Calu3 (cell line): ENCODE measurements at regions not wholly inside any gene's neighbourhood (a gene's known extent, or its start where the extent isn't known, plus 50 kb on each side); places are given as distances from the start of the nearest gene placed in this dataset.

ENCODE experiments used
- BruUV-seq: library from RNA; stranded (reverse); fragments of 400-500 nt; replicated peaks from 2 replicates; lab custom pipeline; 2021; lab: Mats Ljungman, UMichigan
- CTCF ChIA-PET: fragments of 300-600 bp; sonication (Branson Sonifier 250); formaldehyde crosslinking; loops from one replicate; lab custom pipeline; 2022; ENCODE audit warnings: antibody characterized with exemption; lab: Charles Lee
- DNase-seq: peaks from one replicate; pipeline ENCODE4 v3.0.0; 2022
- H3K27ac Mint-ChIP-seq: one replicate; pipeline ENCODE4 v1.8.0; 2022; ENCODE audit warnings: mixed read lengths; ENCODE audit not compliant: unreplicated experiment
- H3K27me3 Mint-ChIP-seq: one replicate; pipeline ENCODE4 v1.8.0; 2022; ENCODE audit warnings: mixed read lengths; ENCODE audit not compliant: unreplicated experiment
- H3K36me3 Mint-ChIP-seq: one replicate; pipeline ENCODE4 v1.8.0; 2022; ENCODE audit warnings: mild to moderate bottlenecking, moderate library complexity, mixed read lengths; ENCODE audit not compliant: insufficient read depth, unreplicated experiment
- H3K4me1 Mint-ChIP-seq: one replicate; pipeline ENCODE4 v1.8.0; 2022; ENCODE audit warnings: mild to moderate bottlenecking, low read depth, mixed read lengths; ENCODE audit not compliant: unreplicated experiment
- H3K4me3 Mint-ChIP-seq: one replicate; pipeline ENCODE4 v1.8.0; 2022; ENCODE audit warnings: mild to moderate bottlenecking, low read depth, moderate library complexity, mixed read lengths; ENCODE audit not compliant: unreplicated experiment
- H3K9me3 Mint-ChIP-seq: one replicate; pipeline ENCODE4 v1.8.0; 2022; ENCODE audit warnings: low read depth, mixed read lengths; ENCODE audit not compliant: unreplicated experiment
- intact Hi-C: fragments of 100-400 bp; cut with micrococcal nuclease; formaldehyde crosslinking; loops from one replicate; pipeline ENCODE4 v1.10.0; 2022; ENCODE audit not compliant: unreplicated experiment
- TF ChIP-seq, protein P1 (sequence below): fragments of 200-600 bp; IDR thresholded peaks from one replicate; pipeline ENCODE4 v1.8.0; 2022; ENCODE audit warnings: antibody characterized with exemption; ENCODE audit not compliant: unreplicated experiment

DNA sequence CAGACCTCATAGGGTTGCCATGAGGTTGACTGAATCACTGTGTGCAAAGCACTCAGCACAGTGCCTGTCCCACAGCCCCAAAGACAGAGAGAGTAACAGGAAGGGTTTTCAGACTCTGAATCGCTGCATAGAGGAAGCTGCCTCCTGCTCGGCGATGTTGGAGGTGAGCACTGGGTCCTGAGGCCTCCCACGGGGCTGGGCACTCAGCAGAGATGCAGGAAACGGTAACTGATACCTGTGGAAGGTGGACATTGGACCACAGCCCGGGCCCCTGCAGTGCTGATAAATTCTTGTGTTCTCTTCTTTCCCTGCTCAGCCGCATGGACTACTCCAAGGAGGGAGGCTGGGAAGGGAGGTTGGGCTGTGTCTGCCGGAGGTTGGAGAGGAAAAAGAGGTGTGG lies 389.7 kb downstream of the PTPRU start:
- no TSS peak for BruUV-seq
- Mint-ChIP-seq H3K27ac (no peak overlapping the region), H3K4me3 (no peak overlapping the region), H3K9me3 (no peaks in the 10 kb centered on the region), H3K36me3 (no peaks in the 10 kb centered on the region), H3K4me1 (no peaks in the 10 kb centered on the region), H3K27me3 (peaks cover 63% of the 10 kb centered on the region)
- TF ChIP-seq, protein P1, sequence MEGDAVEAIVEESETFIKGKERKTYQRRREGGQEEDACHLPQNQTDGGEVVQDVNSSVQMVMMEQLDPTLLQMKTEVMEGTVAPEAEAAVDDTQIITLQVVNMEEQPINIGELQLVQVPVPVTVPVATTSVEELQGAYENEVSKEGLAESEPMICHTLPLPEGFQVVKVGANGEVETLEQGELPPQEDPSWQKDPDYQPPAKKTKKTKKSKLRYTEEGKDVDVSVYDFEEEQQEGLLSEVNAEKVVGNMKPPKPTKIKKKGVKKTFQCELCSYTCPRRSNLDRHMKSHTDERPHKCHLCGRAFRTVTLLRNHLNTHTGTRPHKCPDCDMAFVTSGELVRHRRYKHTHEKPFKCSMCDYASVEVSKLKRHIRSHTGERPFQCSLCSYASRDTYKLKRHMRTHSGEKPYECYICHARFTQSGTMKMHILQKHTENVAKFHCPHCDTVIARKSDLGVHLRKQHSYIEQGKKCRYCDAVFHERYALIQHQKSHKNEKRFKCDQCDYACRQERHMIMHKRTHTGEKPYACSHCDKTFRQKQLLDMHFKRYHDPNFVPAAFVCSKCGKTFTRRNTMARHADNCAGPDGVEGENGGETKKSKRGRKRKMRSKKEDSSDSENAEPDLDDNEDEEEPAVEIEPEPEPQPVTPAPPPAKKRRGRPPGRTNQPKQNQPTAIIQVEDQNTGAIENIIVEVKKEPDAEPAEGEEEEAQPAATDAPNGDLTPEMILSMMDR: no peak
- no peak for DNase-seq
- CTCF ChIA-PET: no interaction called here
- intact Hi-C loops: no loop called here

DNA sequence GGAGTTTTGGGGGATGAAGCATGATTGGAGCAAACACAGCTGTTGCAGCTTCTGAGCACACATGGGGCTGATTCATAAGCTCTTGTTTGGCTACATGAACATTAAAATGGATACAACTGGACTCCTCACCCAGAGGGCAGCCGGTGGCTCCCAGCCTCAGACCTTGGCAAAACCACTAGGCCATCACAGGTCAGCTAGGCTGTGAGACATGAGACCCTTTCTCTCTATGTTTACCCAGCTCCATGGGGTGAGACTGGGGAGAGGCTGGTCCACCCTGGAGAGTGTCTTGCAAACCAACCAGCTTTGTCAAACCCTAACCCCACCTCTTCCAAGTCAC lies 388.7 kb downstream of the PTPRU start:
- Mint-ChIP-seq H3K4me3 (no peak overlapping the region), H3K27me3 (peaks cover 53% of the 10 kb centered on the region), H3K4me1 (no peaks in the 10 kb centered on the region), H3K36me3 (no peaks in the 10 kb centered on the region), H3K9me3 (no peaks in the 10 kb centered on the region), H3K27ac (no peak overlapping the region)
- no TSS peak for BruUV-seq
- intact Hi-C loops: no loop called here
- DNase-seq: no peak
- CTCF ChIA-PET: no interaction called here
- TF ChIP-seq, protein P1: no peak

DNA sequence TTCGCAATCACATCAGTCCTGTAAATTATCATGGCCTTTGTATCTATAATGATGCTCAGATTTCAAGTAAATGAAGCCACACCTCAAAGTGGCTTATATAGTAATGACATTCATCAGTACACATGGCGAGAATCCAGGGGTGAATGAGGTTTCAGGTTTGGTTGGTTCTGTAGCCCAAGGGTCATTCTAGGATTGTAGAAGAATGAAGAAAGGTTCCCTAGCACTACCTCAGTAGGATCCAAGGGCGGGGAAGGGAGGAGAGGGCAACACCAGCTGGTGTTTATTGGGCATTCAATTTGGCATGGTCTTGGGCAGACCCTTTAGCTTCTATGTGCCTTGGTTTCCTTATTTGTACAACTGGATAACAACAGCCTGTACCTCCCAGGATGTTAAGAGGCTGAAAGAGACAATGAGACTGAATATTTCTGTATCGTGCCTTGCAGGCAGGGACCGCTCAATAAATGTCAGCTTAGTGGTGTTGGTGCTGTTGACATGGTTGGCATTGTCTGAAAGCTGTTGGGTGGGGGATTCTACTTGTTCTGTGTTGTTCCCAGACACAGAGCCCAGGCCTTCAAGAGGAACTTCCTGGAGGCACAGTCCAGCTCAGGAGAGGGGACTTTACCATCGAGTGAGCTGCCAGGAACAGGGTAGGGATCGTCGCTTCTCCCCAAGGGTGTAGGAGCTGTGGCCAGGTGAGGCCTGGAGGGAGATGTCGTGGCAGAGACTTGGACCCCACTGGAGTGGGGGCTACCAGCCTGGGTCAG lies 388.2 kb downstream of the PTPRU start:
- no peaks in the 10 kb centered on the region for H3K36me3 Mint-ChIP-seq

DNA sequence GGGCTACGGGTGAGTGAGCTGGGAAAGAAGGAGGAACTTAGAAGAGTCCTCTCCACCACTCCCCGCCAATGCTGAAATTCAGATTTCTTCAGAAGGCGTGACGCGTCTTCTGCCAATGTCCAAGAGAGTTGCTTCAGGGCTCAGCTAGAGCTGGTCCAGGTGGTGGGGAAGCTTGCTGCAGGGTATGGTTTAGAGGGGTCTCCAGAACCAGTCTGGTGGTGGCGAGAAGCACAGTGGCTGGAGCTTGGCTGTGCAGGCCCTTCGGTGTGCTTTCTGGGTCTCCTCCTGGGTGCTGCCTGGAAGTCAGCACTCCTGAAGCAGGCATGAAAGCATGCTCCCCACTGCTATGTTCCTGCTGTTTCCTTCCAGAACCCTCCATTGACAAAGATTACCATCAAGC lies 387.2 kb downstream of the PTPRU start:
- Mint-ChIP-seq H3K9me3 (no peaks in the 10 kb centered on the region), H3K36me3 (no peaks in the 10 kb centered on the region), H3K27ac (no peak overlapping the region), H3K4me1 (no peaks in the 10 kb centered on the region), H3K4me3 (no peak overlapping the region), H3K27me3 (peaks cover 37% of the 10 kb centered on the region)
- TF ChIP-seq, protein P1: no peak
- CTCF ChIA-PET: no interaction called here
- BruUV-seq: no TSS peak
- intact Hi-C loops: no loop called here
- no peak for DNase-seq

More for the DNA sequence above, 388.2 kb downstream of the PTPRU start:
- BruUV-seq: no TSS peak
- intact Hi-C loops: no loop called here
- Mint-ChIP-seq H3K4me3 (no peak overlapping the region), H3K27ac (no peak overlapping the region), H3K9me3 (no peaks in the 10 kb centered on the region), H3K4me1 (no peaks in the 10 kb centered on the region), H3K27me3 (peaks cover 47% of the 10 kb centered on the region)
- TF ChIP-seq, protein P1: no peak
- DNase-seq: no peak
- CTCF ChIA-PET: no interaction called here
